SKM-1 (cell line): ENCODE measurements at regions not wholly inside any gene's neighbourhood (a gene's known extent, or its start where the extent isn't known, plus 50 kb on each side); places are given as distances from the start of the nearest gene placed in this dataset.
"Not testable (repeated sequence)": the region's sequence is repeated elsewhere in the genome, so short reads cannot be mapped to it uniquely, and the experiment has no call there.

Experiments
- DNase-seq: peaks from one replicate; lab custom pipeline; 2025; ENCODE audit not compliant: unreplicated experiment; lab: John Stamatoyannopoulos, UW

GRCh38 chr3:187795207-187795960, 50.1 kb upstream of the BCL6 start:
- no peak for DNase-seq

- DNase-seq: no peak
These were observed 52.9 kb upstream of the BCL6 start for GRCh38 chr3:187798126-187798525.

GRCh38 chr3:187798531-187799530, 53.6 kb upstream of the BCL6 start:
- no peak for DNase-seq

GRCh38 chr3:187799942-187800641, 54.8 kb upstream of the BCL6 start:
- DNase-seq: no peak

GRCh38 chr3:187801152-187801551, 55.9 kb upstream of the BCL6 start:
- DNase-seq: no peak

DNA sequence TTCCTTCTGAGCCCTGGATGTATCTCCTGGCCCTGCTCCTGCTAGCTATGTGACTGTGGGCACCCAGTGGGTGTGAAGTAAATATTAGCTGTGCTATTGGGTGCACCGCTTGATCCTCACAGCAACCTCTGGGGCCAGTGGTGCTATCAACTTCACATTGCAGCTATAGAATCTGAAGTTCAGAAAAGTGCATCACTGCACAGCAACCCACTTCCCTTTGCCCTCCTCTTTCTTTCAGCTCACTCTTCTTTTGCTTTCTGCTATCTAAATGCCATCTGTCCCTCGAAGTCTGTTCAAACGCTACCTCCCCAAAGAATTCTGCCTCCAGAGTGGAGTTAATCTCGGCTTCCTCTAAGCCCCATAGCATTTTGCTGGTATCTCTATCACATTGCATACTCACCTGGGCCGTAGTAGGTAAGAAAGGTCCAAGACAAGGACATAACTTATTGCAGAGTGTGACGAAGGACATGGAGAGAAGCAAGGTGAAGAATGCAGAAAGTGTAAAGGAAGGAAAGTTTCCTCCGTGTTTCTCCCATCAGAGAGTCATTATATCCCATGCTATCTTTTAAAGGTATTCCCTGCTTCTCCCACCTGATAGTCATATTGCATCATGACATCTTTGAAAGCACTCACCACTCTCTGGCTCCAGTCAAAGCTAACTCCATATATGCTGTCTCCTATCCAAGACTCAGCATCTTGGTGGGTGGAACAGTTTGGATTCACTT, 57.1 kb upstream of the BCL6 start:
- DNase-seq: no peak

DNA sequence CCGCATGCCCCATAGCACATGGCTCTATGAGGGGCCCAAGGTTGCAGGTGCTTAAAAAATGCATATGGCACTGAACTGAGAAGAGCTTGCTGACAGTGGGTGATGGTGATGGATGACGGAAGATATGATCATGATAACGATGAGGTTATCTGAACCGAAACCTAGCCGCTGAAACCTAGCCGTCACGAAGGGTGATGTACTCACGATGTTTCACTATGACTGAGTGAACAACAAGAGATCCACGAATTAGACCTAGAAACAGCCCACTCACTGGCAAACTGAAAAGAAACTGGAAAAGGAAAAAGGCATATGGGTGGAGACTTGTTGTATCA, 57.6 kb upstream of the BCL6 start:
- no peak for DNase-seq

DNA sequence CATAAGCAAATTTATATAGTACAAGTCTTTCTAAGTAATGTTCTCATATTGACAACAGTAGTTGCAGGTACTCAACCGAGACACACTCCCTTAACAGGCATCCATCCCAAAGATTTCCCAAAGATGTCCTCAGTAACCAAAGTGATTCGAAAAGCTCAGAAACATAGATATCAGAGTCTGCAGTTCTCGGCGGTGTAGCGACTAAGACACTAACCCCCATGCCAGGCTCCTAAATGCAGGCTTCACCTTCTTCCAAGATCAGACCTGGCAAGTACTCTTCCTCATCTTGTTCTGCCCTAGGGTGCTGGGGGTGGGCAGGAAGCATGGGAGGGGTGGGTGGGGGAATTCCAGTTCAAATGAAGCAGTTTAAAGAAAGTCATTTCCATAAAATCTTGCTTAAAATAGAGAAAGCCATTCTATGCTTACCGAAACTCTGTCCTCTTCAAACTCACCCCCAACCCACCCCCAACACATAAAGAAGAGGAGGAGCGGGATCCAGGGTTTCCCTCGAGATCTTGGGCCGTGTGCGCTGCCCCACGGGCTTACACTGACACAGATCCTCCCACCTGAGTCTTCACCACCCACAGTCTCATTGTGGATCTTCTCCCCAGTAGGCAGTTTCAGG, 59.0 kb upstream of the BCL6 start:
- DNase-seq: no peak

DNA sequence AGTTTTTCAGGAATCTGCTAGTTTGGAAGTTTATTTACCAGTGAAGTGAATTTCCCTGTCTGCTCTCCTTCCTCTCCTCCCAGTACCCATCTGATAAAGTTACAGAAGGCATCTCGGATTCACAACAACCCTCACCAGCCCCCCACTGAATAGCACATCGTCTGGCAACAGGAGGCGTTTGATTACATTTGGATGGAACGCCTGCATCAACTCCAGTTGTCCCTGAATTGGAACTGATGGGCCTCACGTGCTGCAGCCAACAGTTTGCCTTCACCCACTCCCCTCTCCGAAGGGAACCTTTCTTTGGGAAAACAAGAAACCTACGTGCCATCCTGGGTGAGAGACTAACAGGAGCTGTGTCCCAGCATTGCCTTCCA, 59.5 kb upstream of the BCL6 start:
- DNase-seq: no peak

- DNase-seq: no peak
These were observed 60.5 kb upstream of the BCL6 start for GRCh38 chr3:187805774-187806173.

GRCh38 chr3:187807086-187807862, 62.0 kb upstream of the BCL6 start:
- DNase-seq: no peak

GRCh38 chr3:187808527-187808895, 63.2 kb upstream of the BCL6 start:
- no peak for DNase-seq

GRCh38 chr3:187809612-187809991, 64.3 kb upstream of the BCL6 start:
- DNase-seq: no peak

- no peak for DNase-seq
These were observed 64.8 kb upstream of the BCL6 start for GRCh38 chr3:187810021-187810446.

GRCh38 chr3:187811585-187812250, 66.5 kb upstream of the BCL6 start:
- DNase-seq: no peak

- no peak for DNase-seq
These were observed 67.2 kb upstream of the BCL6 start for GRCh38 chr3:187812496-187812895.

DNA sequence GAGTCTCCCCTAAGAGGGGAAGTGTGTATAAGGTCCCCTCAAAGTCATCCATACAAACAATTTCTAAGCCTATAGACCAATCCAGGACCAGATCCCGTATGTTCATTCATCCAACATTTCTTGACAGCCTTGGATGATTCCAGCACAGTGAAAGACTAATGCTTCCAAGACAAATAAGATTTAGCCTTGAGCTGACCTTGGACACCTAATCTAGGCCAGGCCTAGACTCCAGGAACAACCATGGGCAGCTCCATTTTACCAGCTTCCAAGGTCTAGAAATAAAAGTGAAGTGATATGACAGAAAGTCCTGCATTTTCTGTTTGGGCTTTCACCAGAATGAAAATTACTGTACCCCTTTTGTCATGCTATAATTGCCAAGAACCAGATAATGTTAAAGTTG, 67.9 kb upstream of the BCL6 start:
- no peak for DNase-seq

GRCh38 chr3:187817766-187818165, 72.5 kb upstream of the BCL6 start:
- not testable (repeated sequence) for DNase-seq

GRCh38 chr3:187821616-187822317, 76.5 kb upstream of the BCL6 start:
- DNase-seq: no peak
